ENCODE measurements at regions not wholly inside any gene's neighbourhood (a gene's known extent, or its start where the extent isn't known, plus 50 kb on each side); places are given as distances from the start of the nearest gene placed in this dataset.

DNA sequence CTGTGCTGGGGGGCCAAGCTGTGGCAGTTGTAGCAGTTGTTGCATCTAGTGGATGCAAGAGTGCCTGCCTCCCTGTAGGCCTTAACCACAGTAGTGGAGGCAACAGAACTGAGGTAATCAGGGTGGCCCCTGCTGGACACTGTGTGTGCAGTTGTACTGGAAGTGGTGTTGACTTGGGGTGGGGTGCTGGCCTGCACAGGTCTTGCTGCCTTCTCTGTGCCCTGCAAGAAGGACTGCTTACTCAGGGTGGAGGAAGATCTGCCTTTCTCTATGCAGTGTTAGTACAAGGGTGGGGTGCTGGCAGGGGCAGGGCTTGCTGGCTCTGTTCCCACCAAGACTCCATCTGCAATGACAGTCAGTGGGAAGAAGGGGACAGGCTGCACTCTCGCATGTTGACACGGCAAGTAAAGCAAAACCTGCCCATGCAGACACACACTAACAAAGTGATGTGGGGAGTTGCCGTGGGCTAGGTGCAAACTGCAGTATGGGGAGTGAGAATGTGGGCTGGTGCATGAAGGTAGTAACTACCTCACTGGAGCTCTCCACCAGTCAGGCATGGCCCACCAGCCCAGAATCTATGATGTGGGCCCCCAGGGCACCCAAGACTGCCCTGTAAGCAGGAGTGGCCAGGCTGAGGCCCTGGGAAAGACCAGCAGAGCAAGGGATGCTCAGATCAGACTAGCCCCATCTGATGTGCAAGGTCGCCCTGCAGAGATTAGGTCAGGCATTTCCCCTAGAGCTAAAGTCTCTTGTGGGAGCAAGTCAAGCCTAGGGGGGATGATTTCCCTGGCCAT, 594.9 kb downstream of the TECRL start:
- no peaks in the 10 kb centered on the region for H3K27me3 ChIP-seq (replicated peaks in 1 of 2; ENCODE audit: control insufficient read depth in 2 of 2, insufficient read depth in 2 of 2, low read length in 1 of 2)
- FAIRE-seq, result no peak
- ChIA-PET CTCF (no interaction called here), SMC1A (ENCODE audit: uncharacterized antibody, unreplicated experiment) (no interaction called here), POLR2A (no interaction called here), RAD21 (ENCODE audit: unreplicated experiment) (no interaction called here)
- in situ Hi-C loops (cut with MboI) (no loop called here), intact Hi-C loops (cut with micrococcal nuclease; ENCODE audit: unreplicated experiment) (no loop called here)
- no peak for TF ChIP-seq BHLHE40 (IDR thresholded peaks at IDR 0.05; ENCODE audit: borderline replicate concordance in 1 of 2, low read depth in 2 of 2, low read length in 1 of 2)
- no peak for TF ChIP-seq RB1 (IDR thresholded peaks at IDR 0.05; ENCODE audit: borderline replicate concordance)
- TF ChIP-seq, protein P1, sequence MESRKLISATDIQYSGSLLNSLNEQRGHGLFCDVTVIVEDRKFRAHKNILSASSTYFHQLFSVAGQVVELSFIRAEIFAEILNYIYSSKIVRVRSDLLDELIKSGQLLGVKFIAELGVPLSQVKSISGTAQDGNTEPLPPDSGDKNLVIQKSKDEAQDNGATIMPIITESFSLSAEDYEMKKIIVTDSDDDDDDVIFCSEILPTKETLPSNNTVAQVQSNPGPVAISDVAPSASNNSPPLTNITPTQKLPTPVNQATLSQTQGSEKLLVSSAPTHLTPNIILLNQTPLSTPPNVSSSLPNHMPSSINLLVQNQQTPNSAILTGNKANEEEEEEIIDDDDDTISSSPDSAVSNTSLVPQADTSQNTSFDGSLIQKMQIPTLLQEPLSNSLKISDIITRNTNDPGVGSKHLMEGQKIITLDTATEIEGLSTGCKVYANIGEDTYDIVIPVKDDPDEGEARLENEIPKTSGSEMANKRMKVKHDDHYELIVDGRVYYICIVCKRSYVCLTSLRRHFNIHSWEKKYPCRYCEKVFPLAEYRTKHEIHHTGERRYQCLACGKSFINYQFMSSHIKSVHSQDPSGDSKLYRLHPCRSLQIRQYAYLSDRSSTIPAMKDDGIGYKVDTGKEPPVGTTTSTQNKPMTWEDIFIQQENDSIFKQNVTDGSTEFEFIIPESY (IDR thresholded peaks at IDR 0.05), result no peak
- no peak for TF ChIP-seq BRCA1 (IDR thresholded peaks at IDR 0.05; ENCODE audit: low read depth, low read length)
- no peak for TF ChIP-seq RCOR1 (conservative IDR thresholded peaks at IDR 0.05; ENCODE audit: low read depth, low read length)
- TF ChIP-seq JUNB (IDR thresholded peaks at IDR 0.05), result no peak
- TF ChIP-seq MXI1 (IDR thresholded peaks at IDR 0.05; ENCODE audit: low read depth, low read length), result no peak
- TF ChIP-seq MEF2B (IDR thresholded peaks at IDR 0.05; ENCODE audit: partially characterized antibody, poor library complexity, severe bottlenecking), result no peak
- no peak for TF ChIP-seq CHD2 (IDR thresholded peaks at IDR 0.05; ENCODE audit: borderline replicate concordance, low read depth, low read length)
- no peak for TF ChIP-seq EZH2 (IDR thresholded peaks at IDR 0.05; ENCODE audit: borderline replicate concordance, control insufficient read depth, low read depth, low read length)
- no peak for TF ChIP-seq TARDBP (IDR thresholded peaks at IDR 0.05; ENCODE audit: borderline replicate concordance)
- TF ChIP-seq, protein P2, sequence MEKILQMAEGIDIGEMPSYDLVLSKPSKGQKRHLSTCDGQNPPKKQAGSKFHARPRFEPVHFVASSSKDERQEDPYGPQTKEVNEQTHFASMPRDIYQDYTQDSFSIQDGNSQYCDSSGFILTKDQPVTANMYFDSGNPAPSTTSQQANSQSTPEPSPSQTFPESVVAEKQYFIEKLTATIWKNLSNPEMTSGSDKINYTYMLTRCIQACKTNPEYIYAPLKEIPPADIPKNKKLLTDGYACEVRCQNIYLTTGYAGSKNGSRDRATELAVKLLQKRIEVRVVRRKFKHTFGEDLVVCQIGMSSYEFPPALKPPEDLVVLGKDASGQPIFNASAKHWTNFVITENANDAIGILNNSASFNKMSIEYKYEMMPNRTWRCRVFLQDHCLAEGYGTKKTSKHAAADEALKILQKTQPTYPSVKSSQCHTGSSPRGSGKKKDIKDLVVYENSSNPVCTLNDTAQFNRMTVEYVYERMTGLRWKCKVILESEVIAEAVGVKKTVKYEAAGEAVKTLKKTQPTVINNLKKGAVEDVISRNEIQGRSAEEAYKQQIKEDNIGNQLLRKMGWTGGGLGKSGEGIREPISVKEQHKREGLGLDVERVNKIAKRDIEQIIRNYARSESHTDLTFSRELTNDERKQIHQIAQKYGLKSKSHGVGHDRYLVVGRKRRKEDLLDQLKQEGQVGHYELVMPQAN (conservative IDR thresholded peaks at IDR 0.05), result no peak
- no peak for ATAC-seq
- H3K27ac ChIP-seq (ENCODE audit: control insufficient read depth, insufficient read depth), result no peak overlapping the region
- no peak overlapping the region for H2AFZ ChIP-seq (ENCODE audit: control insufficient read depth, low read depth, low read length)
- H3K4me3 ChIP-seq, result no peak overlapping the region
- no peaks in the 10 kb centered on the region for H3K9me3 ChIP-seq (replicated peaks; ENCODE audit: control insufficient read depth, insufficient read depth, low read length)
- no peaks in the 10 kb centered on the region for H3K36me3 ChIP-seq (ENCODE audit: control insufficient read depth in 2 of 2, insufficient read depth in 2 of 2, low read length in 1 of 2)
- DNase-seq (ENCODE audit: low read depth, low spot score), result no peak
- H3K4me1 ChIP-seq (ENCODE audit: control insufficient read depth, insufficient read depth, low read length), result no peaks in the 10 kb centered on the region
- H3K9ac ChIP-seq (ENCODE audit: control insufficient read depth, insufficient read depth, low read length), result no peak overlapping the region
- no peaks in the 10 kb centered on the region for H3K79me2 ChIP-seq (ENCODE audit: control insufficient read depth, insufficient read depth, low read length)
- WGBS (ENCODE audit: insufficient coverage, insufficient replicate concordance, low lambda C conversion rate, missing lambda C conversion rate), result 40% methylated on average over 4 of the region's 4 CpGs
- H3K4me2 ChIP-seq (ENCODE audit: control insufficient read depth, insufficient read depth), result no peak overlapping the region
- H4K20me1 ChIP-seq (ENCODE audit: control insufficient read depth, insufficient read depth), result no peaks in the 10 kb centered on the region
- BruUV-seq (replicated peaks), result no TSS peak

Data from GM12878 (cell line).